K562 (cell line): ENCODE measurements at regions not wholly inside any gene's neighbourhood (a gene's known extent, or its start where the extent isn't known, plus 50 kb on each side); places are given as distances from the start of the nearest gene placed in this dataset.

ENCODE experiments used
- ATAC-seq: fragments of 200-7000 bp; cut with Tn5 transposase; 3 replicates; pipeline ENCODE4 v1.9.1; 2020; ENCODE audit warnings: moderate library complexity
- BruUV-seq: library from RNA; stranded (reverse); fragments of 400-500 nt; replicated peaks from 2 replicates; lab custom pipeline; 2021; lab: Mats Ljungman, UMichigan
- CTCF ChIA-PET: fragments of 300-600 bp; formaldehyde crosslinking; extraction: SDS; loops from one replicate; lab custom pipeline; 2021; ENCODE audit warnings: low intra/inter-chr PET ratio; lab: Yijun Ruan, JAX
- POLR2A ChIA-PET: fragments of 300-600, 350-650 bp; sonication (Branson Sonifier 250); formaldehyde crosslinking; extraction: SDS; loops from one replicate; lab custom pipeline; 2021; ENCODE audit warnings: antibody characterized with exemption, inconsistent platforms; lab: Yijun Ruan, JAX
- DNase-seq, 4 experiments: peaks; one replicate each; pipeline versions ENCODE4 v3.0.0 to v3.0.0-alpha.2; 2011 to 2018; ENCODE audit warnings: low spot score in 3 of 4, mixed read lengths in 3 of 4; ENCODE audit errors: extremely low read depth in 1 of 4
- FAIRE-seq: peaks from 2 replicates; lab custom pipeline; 2011; peaks lifted over from hg19 to GRCh38; lab: Jason Lieb, UNC
- H2AFZ ChIP-seq: 2 replicates; pipeline ENCODE4 v1.6.0; 2011; ENCODE audit warnings: low read depth, low read length, control low read depth, inconsistent platforms
- H3K27ac ChIP-seq: fragments of 200-600 bp; 3 replicates; pipeline ENCODE4 v1.8.0; 2011; ENCODE audit warnings: low read depth, mild to moderate bottlenecking, control low read depth, inconsistent platforms, low read length, moderate library complexity, mixed read lengths; ENCODE audit errors: extremely low read depth
- H3K27me3 ChIP-seq, 2 experiments: fragments of 300-600 bp in 1 of 2; 2 replicates in 1 of 2; 3 replicates in 1 of 2; pipeline versions ENCODE4 v1.6.0 to v1.8.0; 2011; ENCODE audit warnings: inconsistent platforms in 2 of 2, low read length in 2 of 2, mild to moderate bottlenecking in 1 of 2, mixed read lengths in 1 of 2, moderate library complexity in 1 of 2; ENCODE audit not compliant: control insufficient read depth in 2 of 2, insufficient read depth in 2 of 2
- H3K36me3 ChIP-seq: fragments of 300-600 bp; 3 replicates; pipeline ENCODE4 v1.8.0; 2011; ENCODE audit warnings: mild to moderate bottlenecking, low read length, inconsistent platforms; ENCODE audit not compliant: control insufficient read depth, insufficient read depth
- H3K4me1 ChIP-seq, 2 experiments: fragments of 200-600 bp in 1 of 2; replicated peaks in 1 of 2; 2 replicates in 1 of 2; 3 replicates in 1 of 2; pipeline versions ENCODE4 v1.5.1 to v1.8.0; 2011; ENCODE audit warnings: inconsistent platforms in 2 of 2, low read length in 2 of 2, mild to moderate bottlenecking in 1 of 2, mixed read lengths in 1 of 2, moderate library complexity in 1 of 2; ENCODE audit not compliant: control insufficient read depth in 2 of 2, insufficient read depth in 2 of 2
- H3K4me2 ChIP-seq: 2 replicates; pipeline ENCODE4 v1.6.1; 2011; ENCODE audit warnings: low read length, control low read depth, inconsistent platforms, mixed read lengths; ENCODE audit not compliant: insufficient read depth
- H3K4me3 ChIP-seq: fragments of 200-600 bp; sonication (generic), shearing (Covaris generic); 2 replicates; pipeline ENCODE4 v1.5.1; 2016; ENCODE audit warnings: control low read depth, inconsistent platforms
- H3K79me2 ChIP-seq: fragments of 200-600 bp; 3 replicates; pipeline ENCODE4 v1.8.0; 2011; ENCODE audit warnings: low read length, inconsistent platforms; ENCODE audit not compliant: control insufficient read depth, insufficient read depth
- H3K9ac ChIP-seq, 2 experiments: 2 replicates each; pipeline versions ENCODE4 v1.6.0 to v1.6.1; 2011; ENCODE audit warnings: low read depth in 2 of 2, low read length in 2 of 2, control low read depth in 1 of 2, inconsistent platforms in 1 of 2, mild to moderate bottlenecking in 1 of 2, mixed read lengths in 1 of 2; ENCODE audit not compliant: insufficient read depth in 1 of 2
- H3K9me1 ChIP-seq: one replicate; pipeline ENCODE4 v1.6.0; 2011; ENCODE audit warnings: inconsistent platforms, mild to moderate bottlenecking, low read length, moderate library complexity; ENCODE audit not compliant: control insufficient read depth, insufficient read depth
- H3K9me3 ChIP-seq: replicated peaks from 2 replicates; pipeline ENCODE4 v1.5.1; 2011; ENCODE audit warnings: low read depth, low read length, inconsistent platforms; ENCODE audit not compliant: control insufficient read depth, insufficient read depth
- H4K20me1 ChIP-seq: replicated peaks from 2 replicates; pipeline ENCODE4 v1.6.1; 2011; ENCODE audit warnings: low read length, inconsistent platforms, mixed read lengths; ENCODE audit not compliant: control insufficient read depth, insufficient read depth
- ETS2 ChIP-seq: IDR thresholded peaks from 2 replicates; pipeline ENCODE4 v1.6.1; 2016; ENCODE audit warnings: borderline replicate concordance, missing genetic modification characterization, mild to moderate bottlenecking, moderate library complexity, missing compliant biosample characterization; ENCODE audit not compliant: poor library complexity, severe bottlenecking
- GATAD2A ChIP-seq: fragments of 450-650 bp; IDR thresholded peaks from 2 replicates; pipeline ENCODE4 v1.6.1; 2017
- IFI16 ChIP-seq: fragments of 250-450 bp; sonication (Bioruptor Pico); IDR thresholded peaks from 2 replicates; pipeline ENCODE4 v2.1.2; 2022; ENCODE audit warnings: mild to moderate bottlenecking, inconsistent platforms
- IRF2 ChIP-seq: sonication (generic); formaldehyde crosslinking; IDR thresholded peaks from 2 replicates; pipeline ENCODE4 v1.8.1; 2022; ENCODE audit warnings: mild to moderate bottlenecking, missing genetic modification reagents
- PURB ChIP-seq: sonication (generic); formaldehyde crosslinking; IDR thresholded peaks from 2 replicates; pipeline ENCODE4 v1.9.0; 2021; ENCODE audit warnings: low read depth, mild to moderate bottlenecking, missing genetic modification reagents
- ZNF561 ChIP-seq: fragments of 450-650 bp; formaldehyde crosslinking; conservative IDR thresholded peaks from 2 replicates; pipeline ENCODE4 v1.4.0; 2020; ENCODE audit warnings: mild to moderate bottlenecking, moderate library complexity
- WGBS: fragments of 100-300 bp; shearing (Covaris generic); methylation state at CpG from one replicate; pipeline ENCODE4 v1.1.6; 2016; ENCODE audit warnings: low coverage, mixed read lengths; ENCODE audit not compliant: insufficient coverage; ENCODE audit errors: missing lambda C conversion rate; 5-methylcytosine and 5-hydroxymethylcytosine counted together
- in situ Hi-C: fragments of 300-500 bp; cut with MboI; formaldehyde crosslinking; loops from 4 replicates; pipeline ENCODE4 v1.15.0; 2018; ENCODE audit warnings: inconsistent platforms, mixed read lengths
- intact Hi-C: fragments of 100-400 bp; cut with micrococcal nuclease; formaldehyde crosslinking; loops from 2 replicates; pipeline ENCODE4 v1.14.2; 2022
- TF ChIP-seq, protein P1 (sequence below): fragments of 450-650 bp; formaldehyde crosslinking; IDR thresholded peaks from 2 replicates; pipeline ENCODE4 v1.4.0; 2020; ENCODE audit warnings: mild to moderate bottlenecking, moderate library complexity

DNA sequence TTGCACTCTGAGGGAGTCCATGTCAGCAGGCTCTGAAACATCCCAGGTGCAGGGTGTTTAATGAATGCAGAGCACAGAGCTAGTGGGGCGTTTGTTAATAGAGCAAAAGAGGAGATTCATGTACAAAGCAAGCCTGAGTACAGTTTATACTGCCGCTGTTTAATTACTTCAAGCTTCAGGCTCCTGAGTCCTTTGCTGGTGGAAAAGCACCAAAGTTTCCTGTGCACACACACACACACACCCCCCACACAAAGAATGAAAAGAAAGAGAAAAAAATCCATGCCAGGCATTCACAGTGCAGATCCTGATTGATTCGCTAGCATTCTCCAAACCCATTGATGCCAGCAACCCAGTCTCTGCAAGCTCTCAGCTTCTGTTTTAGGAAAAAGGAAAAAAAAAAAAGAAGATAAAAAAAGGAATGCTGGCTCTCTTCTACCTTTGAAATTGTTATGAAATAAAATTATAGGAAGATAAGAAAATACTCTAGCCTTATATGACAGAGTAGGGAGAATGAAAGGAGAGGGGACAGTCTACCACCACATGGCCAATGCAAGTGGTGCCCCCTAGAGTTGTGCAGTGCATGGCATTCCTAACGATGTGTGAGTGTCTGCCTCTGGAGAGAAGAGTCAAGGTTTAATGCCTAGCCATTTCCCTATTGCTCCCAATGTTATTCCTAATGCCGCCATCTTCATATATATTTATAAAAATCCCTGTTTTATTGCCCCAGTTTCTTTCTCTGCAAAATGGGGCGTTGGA, 216.5 kb downstream of the TMEM114 start:
- CTCF ChIA-PET = no interaction called here
- no peak overlapping the region for H2AFZ ChIP-seq
- H3K36me3 ChIP-seq = no peaks in the 10 kb centered on the region
- no peak overlapping the region for H3K4me2 ChIP-seq
- FAIRE-seq = no peak
- H3K27ac ChIP-seq = no peak overlapping the region
- no peak for ATAC-seq
- in situ Hi-C loops = no loop called here
- TF ChIP-seq PURB (CRISPR knock-in tag) = no peak
- TF ChIP-seq ZNF561 = no peak
- no peak for TF ChIP-seq IRF2
- TF ChIP-seq GATAD2A = no peak
- TF ChIP-seq IFI16 (CRISPR knock-in tag) = no peak
- TF ChIP-seq, protein P1, sequence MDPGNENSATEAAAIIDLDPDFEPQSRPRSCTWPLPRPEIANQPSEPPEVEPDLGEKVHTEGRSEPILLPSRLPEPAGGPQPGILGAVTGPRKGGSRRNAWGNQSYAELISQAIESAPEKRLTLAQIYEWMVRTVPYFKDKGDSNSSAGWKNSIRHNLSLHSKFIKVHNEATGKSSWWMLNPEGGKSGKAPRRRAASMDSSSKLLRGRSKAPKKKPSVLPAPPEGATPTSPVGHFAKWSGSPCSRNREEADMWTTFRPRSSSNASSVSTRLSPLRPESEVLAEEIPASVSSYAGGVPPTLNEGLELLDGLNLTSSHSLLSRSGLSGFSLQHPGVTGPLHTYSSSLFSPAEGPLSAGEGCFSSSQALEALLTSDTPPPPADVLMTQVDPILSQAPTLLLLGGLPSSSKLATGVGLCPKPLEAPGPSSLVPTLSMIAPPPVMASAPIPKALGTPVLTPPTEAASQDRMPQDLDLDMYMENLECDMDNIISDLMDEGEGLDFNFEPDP (CRISPR knock-in tag) = no peak
- no peak for TF ChIP-seq ETS2 (tag)
- TF ChIP-seq, all 486 proteins: peak for 0
- POLR2A ChIA-PET = no interaction called here
- Histone ChIP-seq H3K27me3 (no peaks in the 10 kb centered on the region), H4K20me1 (no peaks in the 10 kb centered on the region), H3K4me3 (no peak overlapping the region), H3K9ac (no peak overlapping the region), H3K9me3 (no peaks in the 10 kb centered on the region; the same call in 1 of the 2 replicates), H3K4me1 (no peaks in the 10 kb centered on the region), H3K9me1 (no peaks in the 10 kb centered on the region), H3K79me2 (no peaks in the 10 kb centered on the region)
- WGBS = 0% methylated on average over 6 of the region's 6 CpGs
- no TSS peak for BruUV-seq
- no peak for DNase-seq
- intact Hi-C loops = no loop called here
